Testis (tissue), 2 donors: ENCODE measurements at regions not wholly inside any gene's neighbourhood (a gene's known extent, or its start where the extent isn't known, plus 50 kb on each side); places are given as distances from the start of the nearest gene placed in this dataset.

ENCODE experiments used
- CTCF ChIP-seq, 3 experiments: fragments of 450-650 bp in 2 of 3; fragments of 200-600 bp in 1 of 3; sonication (generic) in 1 of 3; IDR thresholded peaks; one replicate each; pipeline ENCODE4 v1.5.1; 2016 to 2019; ENCODE audit warnings: antibody characterized with exemption in 3 of 3, mild to moderate bottlenecking in 2 of 3, moderate library complexity in 1 of 3
- POLR2A ChIP-seq: fragments of 450-650 bp; IDR thresholded peaks from one replicate; pipeline ENCODE4 v1.6.1; 2017; ENCODE audit warnings: antibody characterized with exemption, mild to moderate bottlenecking, moderate library complexity

- TF ChIP-seq POLR2A (no peak), CTCF (IDR thresholded peaks at IDR 0.05) (no peak)
Measured at GRCh38 chr7:12851841-12852240, 164.4 kb downstream of the ARL4A start.
